ENCODE measurements at regions not wholly inside any gene's neighbourhood (a gene's known extent, or its start where the extent isn't known, plus 50 kb on each side); places are given as distances from the start of the nearest gene placed in this dataset.

GRCh38 chr18:61157451-61157850, 175.8 kb upstream of the CDH20 start:
- TF ChIP-seq CTCF (conservative IDR thresholded peaks at IDR 0.05 in 1 of 2, IDR thresholded peaks at IDR 0.05 in 1 of 2; ENCODE audit: low read depth in 1 of 2, low read length in 2 of 2) (no peak), EZH2 (IDR thresholded peaks at IDR 0.05; ENCODE audit: low read length, missing control alignments) (no peak)

Data from fibroblast of lung (primary cell).